CD14-positive monocyte (primary cell): ENCODE measurements at regions not wholly inside any gene's neighbourhood (a gene's known extent, or its start where the extent isn't known, plus 50 kb on each side); places are given as distances from the start of the nearest gene placed in this dataset.
"Not testable (repeated sequence)": the region's sequence is repeated elsewhere in the genome, so short reads cannot be mapped to it uniquely, and the experiment has no call there.

Experiments used
- DNase-seq, 3 donors: peaks; one replicate each; pipeline ENCODE4 v3.0.0-alpha.2; 2011 to 2022
- H2AFZ ChIP-seq: 2 replicates; pipeline ENCODE4 v1.6.0; 2012; ENCODE audit warnings: mild to moderate bottlenecking, low read depth, low read length, inconsistent platforms; ENCODE audit not compliant: insufficient read depth, poor library complexity, severe bottlenecking
- H3K27ac ChIP-seq, 2 donors: 1 replicate in 1 of 2; 2 replicates in 1 of 2; pipeline ENCODE4 v1.5.1; 2012 to 2013; ENCODE audit warnings: low read length in 2 of 2, control low read depth in 1 of 2, inconsistent platforms in 1 of 2, low read depth in 1 of 2, mild to moderate bottlenecking in 1 of 2
- H3K27me3 ChIP-seq, 2 donors: one replicate each; pipeline versions ENCODE4 v1.6.0 to v1.6.1; 2011 to 2013; ENCODE audit warnings: low read length in 2 of 2; ENCODE audit not compliant: control insufficient read depth in 2 of 2, insufficient read depth in 2 of 2
- H3K36me3 ChIP-seq, 2 donors: replicated peaks in 1 of 2; 1 replicate in 1 of 2; 2 replicates in 1 of 2; pipeline versions ENCODE4 v1.5.1 to v1.6.1; 2012 to 2013; ENCODE audit warnings: low read length in 2 of 2, control low read depth in 1 of 2, inconsistent platforms in 1 of 2, mild to moderate bottlenecking in 1 of 2; ENCODE audit not compliant: insufficient read depth in 2 of 2, control insufficient read depth in 1 of 2
- H3K4me1 ChIP-seq, 2 donors: 1 replicate in 1 of 2; 2 replicates in 1 of 2; pipeline versions ENCODE4 v1.5.1 to v1.6.1; 2012 to 2013; ENCODE audit warnings: low read length in 2 of 2, control low read depth in 1 of 2, inconsistent platforms in 1 of 2, mild to moderate bottlenecking in 1 of 2, moderate library complexity in 1 of 2; ENCODE audit not compliant: insufficient read depth in 2 of 2, control insufficient read depth in 1 of 2
- H3K4me2 ChIP-seq: replicated peaks from 2 replicates; pipeline ENCODE3; 2012; ENCODE audit warnings: low read length, moderate library complexity, mild to moderate bottlenecking; ENCODE audit not compliant: poor library complexity, severe bottlenecking; ENCODE audit errors: extremely low read depth
- H3K4me3 ChIP-seq, 3 experiments: fragments of 200-600 bp in 1 of 3; sonication (generic) in 1 of 3; replicated peaks in 1 of 3; 1 replicate in 2 of 3; 2 replicates in 1 of 3; pipeline ENCODE4 v1.5.1; 2011 to 2013; ENCODE audit warnings: low read length in 3 of 3, mild to moderate bottlenecking in 3 of 3, control low read depth in 2 of 3, low read depth in 2 of 3, inconsistent platforms in 1 of 3, moderate library complexity in 1 of 3
- H3K79me2 ChIP-seq: 2 replicates; pipeline ENCODE4 v1.6.0; 2012; ENCODE audit warnings: mild to moderate bottlenecking, control low read depth, inconsistent platforms, low read length, moderate library complexity; ENCODE audit not compliant: insufficient read depth
- H3K9ac ChIP-seq: 2 replicates; pipeline ENCODE4 v1.6.0; 2017; ENCODE audit warnings: low read length, mild to moderate bottlenecking; ENCODE audit not compliant: insufficient read depth, poor library complexity, severe bottlenecking
- H3K9me3 ChIP-seq, 2 donors: replicated peaks in 1 of 2; 1 replicate in 1 of 2; 2 replicates in 1 of 2; pipeline versions ENCODE4 v1.5.1 to v1.6.1; 2012 to 2013; ENCODE audit warnings: low read length in 2 of 2, control low read depth in 1 of 2; ENCODE audit not compliant: control insufficient read depth in 1 of 2, insufficient read depth in 1 of 2
- H4K20me1 ChIP-seq: 2 replicates; pipeline ENCODE4 v1.6.0; 2012; ENCODE audit warnings: mild to moderate bottlenecking, low read length, control low read depth, moderate library complexity; ENCODE audit not compliant: insufficient read depth
- H3K27ac Mint-ChIP-seq, 7 donors: one replicate each; pipeline ENCODE4 v1.8.0; 2020; ENCODE audit warnings: mild to moderate bottlenecking in 7 of 7, mixed read lengths in 7 of 7, moderate library complexity in 6 of 7, inconsistent platforms in 2 of 7
- H3K27me3 Mint-ChIP-seq, 3 donors: one replicate each; pipeline ENCODE4 v1.8.0; 2021 to 2022; ENCODE audit warnings: low read depth in 3 of 3, mild to moderate bottlenecking in 3 of 3, mixed read lengths in 3 of 3, moderate library complexity in 3 of 3, inconsistent platforms in 1 of 3
- H3K36me3 Mint-ChIP-seq, 2 donors: one replicate each; pipeline ENCODE4 v1.8.0; 2020; ENCODE audit warnings: mixed read lengths in 2 of 2, inconsistent platforms in 1 of 2, mild to moderate bottlenecking in 1 of 2
- H3K4me1 Mint-ChIP-seq: one replicate; pipeline ENCODE4 v1.8.0; 2020; ENCODE audit warnings: mild to moderate bottlenecking, mixed read lengths
- H3K4me3 Mint-ChIP-seq, 2 donors: one replicate each; pipeline ENCODE4 v1.8.0; 2020; ENCODE audit warnings: mild to moderate bottlenecking in 2 of 2, mixed read lengths in 2 of 2, moderate library complexity in 1 of 2
- H3K9me3 Mint-ChIP-seq, 7 donors: one replicate each; pipeline ENCODE4 v1.8.0; 2020 to 2022; ENCODE audit warnings: mixed read lengths in 7 of 7, mild to moderate bottlenecking in 6 of 7, moderate library complexity in 6 of 7, inconsistent platforms in 2 of 7
- WGBS: methylation state at CpG from one replicate; pipeline ENCODE4 v1.1.5; 2013; ENCODE audit warnings: missing lambda C conversion rate; ENCODE audit not compliant: insufficient coverage; 5-methylcytosine and 5-hydroxymethylcytosine counted together
- intact Hi-C, 2 donors: fragments of 100-400 bp; cut with micrococcal nuclease; formaldehyde crosslinking; loops; one replicate each; pipeline versions ENCODE4 v1.15.0 to v1.15.1; 2023
- TF ChIP-seq, protein P1 (sequence below): fragments of 200-600 bp; IDR thresholded peaks from one replicate; pipeline ENCODE4 v1.8.0; 2022; ENCODE audit warnings: antibody characterized with exemption, mild to moderate bottlenecking

DNA sequence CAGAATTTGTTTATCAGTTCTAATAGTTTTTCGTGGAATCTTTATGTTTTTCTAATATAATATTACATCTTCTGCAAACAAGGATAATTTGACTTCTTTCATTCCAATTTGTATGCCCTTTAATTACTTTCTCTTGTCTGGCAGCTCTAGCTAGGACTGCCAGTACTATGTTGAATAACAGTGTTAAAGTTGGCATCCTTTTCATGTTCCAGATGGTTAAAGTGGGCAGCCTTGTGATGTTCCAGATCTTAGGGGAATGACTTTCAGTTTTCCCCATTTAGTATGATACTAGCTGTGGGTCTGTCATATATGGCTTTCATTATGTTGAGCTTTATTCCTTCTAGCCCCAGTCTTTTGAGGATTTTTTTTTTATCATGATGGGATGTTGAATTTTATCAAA is 220.6 kb upstream of the WDFY3 start:
- H3K9me3 Mint-ChIP-seq: peaks cover 3 to 15% (median 11%) of the 10 kb centered on the region in 7 donors
- H3K36me3 ChIP-seq: no peaks in the 10 kb centered on the region
- no CpG with 5 or more reads among the region's 1 CpG for WGBS

DNA sequence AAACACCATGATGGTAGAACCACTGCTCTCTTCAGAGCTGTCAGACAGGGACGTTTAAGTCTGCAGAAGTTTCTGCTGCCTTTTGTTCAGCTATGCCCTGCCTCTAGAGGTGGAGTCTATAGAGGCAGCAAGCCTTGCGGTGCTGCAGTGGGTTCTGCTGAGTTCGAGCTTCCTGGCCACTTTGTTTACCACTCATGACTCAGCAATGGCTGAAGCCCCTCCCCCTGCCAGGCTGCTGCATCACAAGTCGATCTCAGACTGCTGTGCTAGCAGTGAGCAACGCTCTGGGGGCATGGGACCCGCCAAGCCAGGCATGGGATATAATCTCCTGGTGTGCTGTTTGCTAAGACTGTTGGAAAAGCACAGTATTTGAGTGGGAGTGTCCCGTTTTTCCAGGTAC is 229.5 kb upstream of the WDFY3 start:
- 87% methylated on average over 6 of the region's 7 CpGs for WGBS
- H3K9me3 Mint-ChIP-seq: peaks cover 15 to 47% (median 23%) of the 10 kb centered on the region in 7 donors
- H3K36me3 ChIP-seq: not testable (repeated sequence)

More for the DNA sequence above, 220.6 kb upstream of the WDFY3 start:
- H3K79me2 ChIP-seq: no peaks in the 10 kb centered on the region
- no peak overlapping the region for H3K27ac ChIP-seq
- H3K9me3 ChIP-seq: no peaks in the 10 kb centered on the region
- H3K27me3 ChIP-seq: no peaks in the 10 kb centered on the region
- H3K4me3 ChIP-seq: no peak overlapping the region
- H3K36me3 Mint-ChIP-seq: no peaks in the 10 kb centered on the region
- H3K27me3 Mint-ChIP-seq: no peaks in the 10 kb centered on the region
- no peaks in the 10 kb centered on the region for H3K4me1 ChIP-seq
- no peak overlapping the region for H3K9ac ChIP-seq
- H3K27ac Mint-ChIP-seq: no peak overlapping the region
- no peaks in the 10 kb centered on the region for H4K20me1 ChIP-seq
- DNase-seq: no peak
- H3K4me3 Mint-ChIP-seq: no peak overlapping the region
- intact Hi-C loops: no loop called here
- H2AFZ ChIP-seq: no peak overlapping the region
- H3K4me1 Mint-ChIP-seq: no peaks in the 10 kb centered on the region
- no peak overlapping the region for H3K4me2 ChIP-seq
- TF ChIP-seq, protein P1, sequence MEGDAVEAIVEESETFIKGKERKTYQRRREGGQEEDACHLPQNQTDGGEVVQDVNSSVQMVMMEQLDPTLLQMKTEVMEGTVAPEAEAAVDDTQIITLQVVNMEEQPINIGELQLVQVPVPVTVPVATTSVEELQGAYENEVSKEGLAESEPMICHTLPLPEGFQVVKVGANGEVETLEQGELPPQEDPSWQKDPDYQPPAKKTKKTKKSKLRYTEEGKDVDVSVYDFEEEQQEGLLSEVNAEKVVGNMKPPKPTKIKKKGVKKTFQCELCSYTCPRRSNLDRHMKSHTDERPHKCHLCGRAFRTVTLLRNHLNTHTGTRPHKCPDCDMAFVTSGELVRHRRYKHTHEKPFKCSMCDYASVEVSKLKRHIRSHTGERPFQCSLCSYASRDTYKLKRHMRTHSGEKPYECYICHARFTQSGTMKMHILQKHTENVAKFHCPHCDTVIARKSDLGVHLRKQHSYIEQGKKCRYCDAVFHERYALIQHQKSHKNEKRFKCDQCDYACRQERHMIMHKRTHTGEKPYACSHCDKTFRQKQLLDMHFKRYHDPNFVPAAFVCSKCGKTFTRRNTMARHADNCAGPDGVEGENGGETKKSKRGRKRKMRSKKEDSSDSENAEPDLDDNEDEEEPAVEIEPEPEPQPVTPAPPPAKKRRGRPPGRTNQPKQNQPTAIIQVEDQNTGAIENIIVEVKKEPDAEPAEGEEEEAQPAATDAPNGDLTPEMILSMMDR: no peak

More for the DNA sequence above, 229.5 kb upstream of the WDFY3 start:
- intact Hi-C loops, H3K4me2 ChIP-seq, H3K27me3 ChIP-seq, H2AFZ ChIP-seq, H3K4me1 ChIP-seq, H3K79me2 ChIP-seq, H4K20me1 ChIP-seq, H3K9ac ChIP-seq, H3K27ac Mint-ChIP-seq, H3K27ac ChIP-seq, H3K4me3 Mint-ChIP-seq, H3K36me3 Mint-ChIP-seq, DNase-seq, H3K4me1 Mint-ChIP-seq, H3K4me3 ChIP-seq, H3K27me3 Mint-ChIP-seq: not testable (repeated sequence)
- H3K9me3 ChIP-seq: peaks cover 34 to 36% of the 10 kb centered on the region in 2 donors
